ENCODE measurements at regions not wholly inside any gene's neighbourhood (a gene's known extent, or its start where the extent isn't known, plus 50 kb on each side); places are given as distances from the start of the nearest gene placed in this dataset.

GRCh38 chr7:106375499-106375898 is 90.7 kb upstream of the NAMPT start:
- no peak for TF ChIP-seq POLR2A (IDR thresholded peaks at IDR 0.05)
- no peak for TF ChIP-seq CTCF (IDR thresholded peaks at IDR 0.05)

GRCh38 chr7:106374437-106374836 is 89.7 kb upstream of the NAMPT start:
- WGBS, 2 donors: 98 to 100% methylated on average over 1 of the region's 1 CpG

More at GRCh38 chr7:106375499-106375898, 90.7 kb upstream of the NAMPT start:
- WGBS, 2 donors: 90 to 94% methylated on average over 2 of the region's 2 CpGs
- intact Hi-C loops (cut with DNase I; ENCODE audit: low total_unique reads): no loop called here
- H3K4me3 ChIP-seq (ENCODE audit: low read depth, poor library complexity, severe bottlenecking): no peak overlapping the region
- DNase-seq (ENCODE audit: low spot score in 2 of 2): no peak

GRCh38 chr7:106372595-106373318 is 88.0 kb upstream of the NAMPT start:
- intact Hi-C loops (cut with DNase I; ENCODE audit: low total_unique reads): no loop called here
- TF ChIP-seq CTCF (IDR thresholded peaks at IDR 0.05): no peak
- no peak for TF ChIP-seq POLR2A (IDR thresholded peaks at IDR 0.05)
- 54 to 55% methylated on average over 3 of the region's 3 CpGs for WGBS, 2 donors
- H3K4me3 ChIP-seq (ENCODE audit: low read depth, poor library complexity, severe bottlenecking): no peak overlapping the region
- no peak for DNase-seq (ENCODE audit: low spot score in 2 of 2)

More at GRCh38 chr7:106374437-106374836, 89.7 kb upstream of the NAMPT start:
- no peak for DNase-seq (ENCODE audit: low spot score in 2 of 2)
- intact Hi-C loops (cut with DNase I; ENCODE audit: low total_unique reads): no loop called here
- no peak overlapping the region for H3K4me3 ChIP-seq (ENCODE audit: low read depth, poor library complexity, severe bottlenecking)
- no peak for TF ChIP-seq CTCF (IDR thresholded peaks at IDR 0.05)
- no peak for TF ChIP-seq POLR2A (IDR thresholded peaks at IDR 0.05)

- 90 to 91% methylated on average over 2 of the region's 2 CpGs for WGBS, 2 donors
- H3K4me3 ChIP-seq (ENCODE audit: low read depth, poor library complexity, severe bottlenecking): no peak overlapping the region
- intact Hi-C loops (cut with DNase I; ENCODE audit: low total_unique reads): no loop called here
- no peak for DNase-seq (ENCODE audit: low spot score in 2 of 2)
- TF ChIP-seq POLR2A (IDR thresholded peaks at IDR 0.05) (no peak), CTCF (IDR thresholded peaks at IDR 0.05) (no peak)
Observed at GRCh38 chr7:106372126-106372525, 87.3 kb upstream of the NAMPT start.

- no peak for TF ChIP-seq CTCF (IDR thresholded peaks at IDR 0.05)
- TF ChIP-seq POLR2A (IDR thresholded peaks at IDR 0.05): no peak
- intact Hi-C loops (cut with DNase I; ENCODE audit: low total_unique reads): no loop called here
- no peak overlapping the region for H3K4me3 ChIP-seq (ENCODE audit: low read depth, poor library complexity, severe bottlenecking)
- peak in 1 of 2 donors; percentile 25 for DNase-seq (ENCODE audit: low spot score in 2 of 2)
- 75 to 87% methylated on average over 2 to 4 of the region's 4 CpGs for WGBS, 2 donors
Observed at GRCh38 chr7:106371629-106372028, 86.8 kb upstream of the NAMPT start.

GRCh38 chr7:106370542-106370941 is 85.8 kb upstream of the NAMPT start:
- no peak for DNase-seq (ENCODE audit: low spot score in 2 of 2)
- TF ChIP-seq POLR2A (IDR thresholded peaks at IDR 0.05): no peak
- no peak for TF ChIP-seq CTCF (IDR thresholded peaks at IDR 0.05)
- intact Hi-C loops (cut with DNase I; ENCODE audit: low total_unique reads): no loop called here
- WGBS, 2 donors: 93 to 95% methylated on average over 10 of the region's 10 CpGs
- no peak overlapping the region for H3K4me3 ChIP-seq (ENCODE audit: low read depth, poor library complexity, severe bottlenecking)
